K562 (cell line): ENCODE measurements at regions not wholly inside any gene's neighbourhood (a gene's known extent, or its start where the extent isn't known, plus 50 kb on each side); places are given as distances from the start of the nearest gene placed in this dataset.

ENCODE experiments used
- ATAC-seq: fragments of 200-7000 bp; cut with Tn5 transposase; 3 replicates; pipeline ENCODE4 v1.9.1; 2020; ENCODE audit warnings: moderate library complexity
- BruUV-seq: library from RNA; stranded (reverse); fragments of 400-500 nt; replicated peaks from 2 replicates; lab custom pipeline; 2021; lab: Mats Ljungman, UMichigan
- CTCF ChIA-PET: fragments of 300-600 bp; formaldehyde crosslinking; extraction: SDS; loops from one replicate; lab custom pipeline; 2021; ENCODE audit warnings: low intra/inter-chr PET ratio; lab: Yijun Ruan, JAX
- POLR2A ChIA-PET: fragments of 300-600, 350-650 bp; sonication (Branson Sonifier 250); formaldehyde crosslinking; extraction: SDS; loops from one replicate; lab custom pipeline; 2021; ENCODE audit warnings: antibody characterized with exemption, inconsistent platforms; lab: Yijun Ruan, JAX
- DNase-seq, 4 experiments: peaks; one replicate each; pipeline versions ENCODE4 v3.0.0 to v3.0.0-alpha.2; 2011 to 2018; ENCODE audit warnings: low spot score in 3 of 4, mixed read lengths in 3 of 4; ENCODE audit errors: extremely low read depth in 1 of 4
- FAIRE-seq: peaks from 2 replicates; lab custom pipeline; 2011; peaks lifted over from hg19 to GRCh38; lab: Jason Lieb, UNC
- H2AFZ ChIP-seq: 2 replicates; pipeline ENCODE4 v1.6.0; 2011; ENCODE audit warnings: low read depth, low read length, control low read depth, inconsistent platforms
- H3K27ac ChIP-seq: fragments of 200-600 bp; 3 replicates; pipeline ENCODE4 v1.8.0; 2011; ENCODE audit warnings: low read depth, mild to moderate bottlenecking, control low read depth, inconsistent platforms, low read length, moderate library complexity, mixed read lengths; ENCODE audit errors: extremely low read depth
- H3K27me3 ChIP-seq, 2 experiments: fragments of 300-600 bp in 1 of 2; 2 replicates in 1 of 2; 3 replicates in 1 of 2; pipeline versions ENCODE4 v1.6.0 to v1.8.0; 2011; ENCODE audit warnings: inconsistent platforms in 2 of 2, low read length in 2 of 2, mild to moderate bottlenecking in 1 of 2, mixed read lengths in 1 of 2, moderate library complexity in 1 of 2; ENCODE audit not compliant: control insufficient read depth in 2 of 2, insufficient read depth in 2 of 2
- H3K36me3 ChIP-seq: fragments of 300-600 bp; 3 replicates; pipeline ENCODE4 v1.8.0; 2011; ENCODE audit warnings: mild to moderate bottlenecking, low read length, inconsistent platforms; ENCODE audit not compliant: control insufficient read depth, insufficient read depth
- H3K4me1 ChIP-seq, 2 experiments: fragments of 200-600 bp in 1 of 2; replicated peaks in 1 of 2; 2 replicates in 1 of 2; 3 replicates in 1 of 2; pipeline versions ENCODE4 v1.5.1 to v1.8.0; 2011; ENCODE audit warnings: inconsistent platforms in 2 of 2, low read length in 2 of 2, mild to moderate bottlenecking in 1 of 2, mixed read lengths in 1 of 2, moderate library complexity in 1 of 2; ENCODE audit not compliant: control insufficient read depth in 2 of 2, insufficient read depth in 2 of 2
- H3K4me2 ChIP-seq: 2 replicates; pipeline ENCODE4 v1.6.1; 2011; ENCODE audit warnings: low read length, control low read depth, inconsistent platforms, mixed read lengths; ENCODE audit not compliant: insufficient read depth
- H3K4me3 ChIP-seq: fragments of 200-600 bp; sonication (generic), shearing (Covaris generic); 2 replicates; pipeline ENCODE4 v1.5.1; 2016; ENCODE audit warnings: control low read depth, inconsistent platforms
- H3K79me2 ChIP-seq: fragments of 200-600 bp; 3 replicates; pipeline ENCODE4 v1.8.0; 2011; ENCODE audit warnings: low read length, inconsistent platforms; ENCODE audit not compliant: control insufficient read depth, insufficient read depth
- H3K9ac ChIP-seq, 2 experiments: 2 replicates each; pipeline versions ENCODE4 v1.6.0 to v1.6.1; 2011; ENCODE audit warnings: low read depth in 2 of 2, low read length in 2 of 2, control low read depth in 1 of 2, inconsistent platforms in 1 of 2, mild to moderate bottlenecking in 1 of 2, mixed read lengths in 1 of 2; ENCODE audit not compliant: insufficient read depth in 1 of 2
- H3K9me1 ChIP-seq: one replicate; pipeline ENCODE4 v1.6.0; 2011; ENCODE audit warnings: inconsistent platforms, mild to moderate bottlenecking, low read length, moderate library complexity; ENCODE audit not compliant: control insufficient read depth, insufficient read depth
- H3K9me3 ChIP-seq: replicated peaks from 2 replicates; pipeline ENCODE4 v1.5.1; 2011; ENCODE audit warnings: low read depth, low read length, inconsistent platforms; ENCODE audit not compliant: control insufficient read depth, insufficient read depth
- H4K20me1 ChIP-seq: replicated peaks from 2 replicates; pipeline ENCODE4 v1.6.1; 2011; ENCODE audit warnings: low read length, inconsistent platforms, mixed read lengths; ENCODE audit not compliant: control insufficient read depth, insufficient read depth
- ATF3 ChIP-seq, 2 experiments: fragments of 450-650 bp in 1 of 2; sonication (generic) in 1 of 2; formaldehyde crosslinking in 1 of 2; IDR thresholded peaks in 1 of 2; conservative IDR thresholded peaks in 1 of 2; 2 replicates each; pipeline versions ENCODE4 v1.6.1 to v1.8.1; 2016 to 2023; ENCODE audit warnings: mild to moderate bottlenecking in 2 of 2, moderate library complexity in 2 of 2, inconsistent platforms in 1 of 2, missing genetic modification reagents in 1 of 2
- CEBPB ChIP-seq: fragments of 450-650 bp; IDR thresholded peaks from 2 replicates; pipeline ENCODE4 v1.6.1; 2016; ENCODE audit warnings: missing genetic modification characterization, missing compliant biosample characterization
- CREM ChIP-seq: IDR thresholded peaks from 2 replicates; pipeline ENCODE4 v1.6.1; 2014; ENCODE audit warnings: antibody characterized with exemption, low read depth
- GABPB2 ChIP-seq: fragments of 250-450 bp; sonication (Bioruptor Pico); conservative IDR thresholded peaks from 2 replicates; pipeline ENCODE4 v1.5.1; 2021; ENCODE audit warnings: mild to moderate bottlenecking
- NFYB ChIP-seq: IDR thresholded peaks from 2 replicates; pipeline ENCODE4 v1.6.1; 2011; ENCODE audit warnings: mild to moderate bottlenecking, moderate library complexity; ENCODE audit not compliant: insufficient read length; ENCODE audit errors: extremely low read depth
- NR1H2 ChIP-seq: sonication (generic); formaldehyde crosslinking; IDR thresholded peaks from 2 replicates; pipeline ENCODE4 v1.4.0; 2020; ENCODE audit warnings: mild to moderate bottlenecking, missing genetic modification reagents
- POLR2A ChIP-seq: fragments of 450-650 bp; conservative IDR thresholded peaks from 2 replicates; pipeline ENCODE4 v1.6.1; 2016
- RBM15 ChIP-seq: fragments of 200-400 bp; formaldehyde crosslinking; IDR thresholded peaks from 2 replicates; pipeline ENCODE4 v1.6.1; 2018; ENCODE audit warnings: mild to moderate bottlenecking, low read length, moderate library complexity; ENCODE audit not compliant: insufficient read depth
- SMARCA4 ChIP-seq: fragments of 450-650 bp; IDR thresholded peaks from 2 replicates; pipeline ENCODE4 v1.6.1; 2016
- SP2 ChIP-seq: IDR thresholded peaks from 2 replicates; pipeline ENCODE4 v1.6.1; 2011; ENCODE audit warnings: mild to moderate bottlenecking, low read depth, low read length, moderate library complexity; ENCODE audit not compliant: poor library complexity, severe bottlenecking; ENCODE audit errors: extremely low read depth
- ZFX ChIP-seq: sonication (generic); formaldehyde crosslinking; IDR thresholded peaks from 2 replicates; pipeline ENCODE4 v1.8.0; 2022; ENCODE audit warnings: mild to moderate bottlenecking, missing genetic modification reagents, moderate library complexity
- ZNF444 ChIP-seq: fragments of 250-450 bp; sonication (Bioruptor Pico); IDR thresholded peaks from 2 replicates; pipeline ENCODE4 v1.4.0; 2020; ENCODE audit warnings: mild to moderate bottlenecking, moderate library complexity
- ZNF589 ChIP-seq: fragments of 200-800 bp; sonication (Bioruptor generic); IDR thresholded peaks from 2 replicates; pipeline ENCODE4 v1.6.1; 2016; ENCODE audit warnings: low read depth, missing genetic modification characterization, missing compliant biosample characterization
- ZNF644 ChIP-seq: fragments of 200-800 bp; sonication (Bioruptor generic); IDR thresholded peaks from 2 replicates; pipeline ENCODE4 v1.6.1; 2016; ENCODE audit warnings: low read depth, missing genetic modification characterization, missing compliant biosample characterization
- WGBS: fragments of 100-300 bp; shearing (Covaris generic); methylation state at CpG from one replicate; pipeline ENCODE4 v1.1.6; 2016; ENCODE audit warnings: low coverage, mixed read lengths; ENCODE audit not compliant: insufficient coverage; ENCODE audit errors: missing lambda C conversion rate; 5-methylcytosine and 5-hydroxymethylcytosine counted together
- in situ Hi-C: fragments of 300-500 bp; cut with MboI; formaldehyde crosslinking; loops from 4 replicates; pipeline ENCODE4 v1.15.0; 2018; ENCODE audit warnings: inconsistent platforms, mixed read lengths
- intact Hi-C: fragments of 100-400 bp; cut with micrococcal nuclease; formaldehyde crosslinking; loops from 2 replicates; pipeline ENCODE4 v1.14.2; 2022

DNA sequence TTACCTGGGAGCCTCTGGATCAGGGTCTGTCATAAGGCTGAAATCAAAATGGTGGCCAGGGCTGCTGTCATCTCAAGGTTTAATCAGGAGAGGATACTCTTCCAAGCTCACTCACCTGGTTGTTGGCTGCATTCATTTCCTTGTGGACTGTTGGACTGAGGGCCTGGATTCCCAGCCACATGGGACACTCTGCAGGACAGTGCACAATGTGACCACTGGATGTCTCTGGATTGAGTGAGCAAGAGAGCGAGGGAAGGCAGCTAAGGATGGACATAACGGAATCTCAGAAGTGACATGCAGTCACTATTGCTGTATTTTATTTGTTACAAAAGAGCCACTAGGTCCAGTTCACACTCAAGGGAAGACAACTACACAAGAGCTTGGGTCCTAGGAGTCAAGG lies 229.1 kb downstream of the S1PR1 start:
- intact Hi-C loops (no loop called here), in situ Hi-C loops (no loop called here)
- no TSS peak for BruUV-seq
- Histone ChIP-seq H3K36me3 (no peaks in the 10 kb centered on the region), H3K27ac (no peak overlapping the region), H3K4me2 (no peak overlapping the region), H3K27me3 (no peaks in the 10 kb centered on the region), H2AFZ (no peak overlapping the region), H3K4me3 (no peak overlapping the region), H3K9me3 (no peaks in the 10 kb centered on the region), H3K4me1 (no peaks in the 10 kb centered on the region), H4K20me1 (no peaks in the 10 kb centered on the region), H3K79me2 (no peaks in the 10 kb centered on the region), H3K9ac (no peak overlapping the region), H3K9me1 (no peaks in the 10 kb centered on the region)
- ChIA-PET POLR2A (no interaction called here), CTCF (no interaction called here)
- DNase-seq (no peak), FAIRE-seq (no peak), ATAC-seq (no peak)
- 0% methylated on average over 2 of the region's 2 CpGs for WGBS
- no peak for TF ChIP-seq POLR2A
- no peak for TF ChIP-seq CEBPB (tag)
- no peak for TF ChIP-seq GABPB2 (CRISPR knock-in tag)
- TF ChIP-seq CREM = no peak
- TF ChIP-seq SP2 = no peak
- TF ChIP-seq ZNF644 (tag) = no peak
- TF ChIP-seq ZNF589 (CRISPR knock-in tag) = no peak
- no peak for TF ChIP-seq ATF3 (IDR thresholded peaks at IDR 0.05)
- TF ChIP-seq ATF3 (CRISPR knock-in tag; conservative IDR thresholded peaks at IDR 0.05) = no peak
- TF ChIP-seq SMARCA4 = no peak
- TF ChIP-seq NR1H2 (CRISPR knock-in tag) = no peak
- TF ChIP-seq ZFX = no peak
- TF ChIP-seq ZNF444 = no peak
- TF ChIP-seq RBM15 = no peak
- TF ChIP-seq NFYB = no peak
